NCI-H524 treated with DMSO at 0.1 percent for 48 hours (cell line): ENCODE measurements at regions not wholly inside any gene's neighbourhood (a gene's known extent, or its start where the extent isn't known, plus 50 kb on each side); places are given as distances from the start of the nearest gene placed in this dataset.

ENCODE experiments used
- DNase-seq: peaks from one replicate; lab custom pipeline; 2025; lab: John Stamatoyannopoulos, UW

DNA sequence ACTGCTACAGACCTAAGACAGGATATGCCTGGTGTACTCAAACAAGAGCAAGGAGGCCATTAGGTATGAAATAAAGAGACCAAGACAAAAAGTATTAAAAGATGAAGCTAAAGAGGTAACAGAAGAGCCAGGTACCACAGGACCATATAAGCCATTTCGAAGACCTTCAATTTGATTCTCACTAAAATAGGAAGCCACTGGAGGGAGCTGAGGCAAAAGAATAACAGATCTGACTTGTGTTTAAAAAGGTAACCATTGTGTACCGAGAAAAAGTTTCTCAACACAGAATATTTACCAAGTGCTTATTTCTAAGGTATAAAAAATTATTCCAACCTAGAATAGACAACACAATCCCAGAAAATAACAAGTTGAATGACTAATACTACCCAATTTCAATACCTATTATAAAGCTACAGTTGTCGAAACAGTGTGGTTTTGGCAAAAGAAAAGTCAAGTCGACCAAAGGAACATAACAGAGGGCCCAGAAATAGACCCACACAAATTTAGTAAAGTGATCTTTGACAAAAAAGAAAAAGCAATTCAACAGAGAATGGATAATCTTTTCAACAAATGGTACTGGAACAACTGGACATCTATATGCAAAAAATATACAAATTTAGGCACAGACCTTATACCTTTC lies 125.3 kb upstream of the DST start:
- no peak for DNase-seq

DNA sequence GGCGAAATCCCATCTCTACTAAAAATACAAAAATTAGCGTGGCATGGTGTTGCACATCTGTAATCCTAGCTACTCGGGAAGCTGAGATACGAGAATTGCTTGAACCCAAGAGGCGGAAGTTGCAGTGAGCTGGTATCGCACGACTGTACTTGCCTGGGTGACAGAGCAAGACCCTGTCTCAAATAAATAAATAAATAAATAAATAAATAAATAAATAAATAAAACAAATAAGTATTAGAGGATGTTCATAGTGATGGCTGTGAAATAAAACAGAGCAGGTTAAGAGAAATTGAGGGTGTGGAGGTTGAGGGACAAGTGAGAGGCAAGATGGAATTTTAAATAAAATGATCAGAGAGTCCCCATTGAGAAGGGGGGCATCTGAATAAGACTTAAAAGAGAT lies 124.7 kb upstream of the DST start:
- no peak for DNase-seq

DNA sequence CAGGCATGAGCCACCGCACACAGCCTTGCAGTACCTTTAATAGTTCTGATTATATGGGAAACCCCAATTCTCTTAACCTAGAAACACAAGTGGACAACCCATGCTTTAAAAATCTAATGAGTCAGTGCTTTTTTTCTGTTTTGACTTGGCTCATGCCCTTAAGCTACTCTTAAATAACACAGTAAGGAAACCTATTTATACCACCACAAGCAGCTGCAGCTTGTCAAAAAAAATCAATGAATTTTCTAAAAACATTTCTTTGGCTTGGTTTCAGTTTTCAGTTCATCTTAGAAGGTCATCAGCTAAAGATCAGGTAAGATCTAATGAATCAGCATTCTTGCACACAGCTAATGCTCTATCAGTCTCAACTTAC lies 124.1 kb upstream of the DST start:
- DNase-seq, result no peak

DNA sequence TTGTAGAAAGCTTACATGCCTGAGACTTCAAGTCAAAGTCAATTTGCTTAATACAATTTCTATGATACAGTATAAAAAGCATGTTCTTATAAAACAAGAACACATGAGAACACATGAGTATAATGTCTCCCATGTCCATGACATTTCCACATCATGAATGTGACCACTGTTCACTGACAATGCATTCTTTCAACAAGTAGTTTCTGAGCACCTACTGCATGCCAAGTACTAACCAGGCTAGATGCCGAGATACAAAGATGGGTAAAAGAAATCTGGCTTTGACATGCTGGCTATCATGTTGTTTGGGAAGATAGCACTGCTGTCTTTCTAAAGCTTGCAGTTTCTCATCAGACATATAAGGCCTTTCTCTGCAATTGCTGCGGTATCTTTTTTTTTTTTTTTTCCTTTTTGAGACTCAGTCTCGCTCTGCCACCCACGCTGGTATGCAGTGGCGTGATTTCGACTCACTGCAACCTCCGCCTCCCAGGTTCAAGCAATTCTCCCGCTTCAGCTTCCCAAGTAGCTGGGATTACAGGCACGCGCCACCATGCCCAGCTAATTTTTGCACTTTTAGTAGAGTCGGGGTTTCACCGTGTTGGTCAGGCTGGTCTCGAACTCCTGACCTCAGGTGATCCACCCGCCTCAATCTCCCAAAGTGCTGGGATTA lies 123.6 kb upstream of the DST start:
- no peak for DNase-seq

DNA sequence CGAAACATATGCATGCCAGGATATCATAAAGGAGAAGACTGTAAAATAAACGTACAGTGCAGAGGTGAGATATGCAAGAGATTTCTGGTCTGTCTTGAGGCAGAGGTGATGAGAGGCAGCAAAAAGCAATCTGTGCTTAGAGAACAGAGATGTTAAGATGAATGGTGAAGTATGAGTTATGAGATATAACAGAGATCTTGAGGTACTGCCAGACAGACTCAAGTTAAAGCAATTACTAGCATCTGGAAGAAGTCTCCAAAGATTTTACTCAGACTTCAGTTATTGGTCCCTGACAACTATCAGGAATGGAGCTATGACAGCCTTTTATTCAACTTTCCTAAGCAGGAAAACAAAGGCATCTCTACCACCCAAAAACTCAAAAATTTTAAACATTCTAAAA lies 122.8 kb upstream of the DST start:
- no peak for DNase-seq

DNA sequence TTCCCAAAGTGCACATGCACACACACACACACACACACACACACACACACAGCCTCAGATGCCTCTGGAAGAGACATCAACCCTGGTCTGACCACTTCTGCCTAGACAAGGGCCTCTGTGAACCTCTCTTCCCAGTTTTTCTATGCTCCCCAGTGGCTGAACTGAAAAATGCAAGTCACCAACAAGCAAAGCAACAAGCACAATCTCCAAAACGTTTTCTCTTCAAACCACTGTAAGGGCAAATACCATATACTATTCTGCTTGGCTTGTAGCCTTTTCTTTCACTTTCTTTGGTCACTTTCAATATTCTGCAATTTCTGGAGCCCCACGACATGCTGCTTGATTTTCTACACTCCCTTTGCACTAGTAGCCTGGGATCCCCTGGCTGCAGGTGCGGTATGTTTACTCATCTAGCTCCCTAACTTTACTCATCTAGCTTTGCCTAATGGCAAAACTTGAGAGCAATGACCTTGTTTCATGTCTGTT lies 121.4 kb upstream of the DST start:
- DNase-seq, result no peak

DNA sequence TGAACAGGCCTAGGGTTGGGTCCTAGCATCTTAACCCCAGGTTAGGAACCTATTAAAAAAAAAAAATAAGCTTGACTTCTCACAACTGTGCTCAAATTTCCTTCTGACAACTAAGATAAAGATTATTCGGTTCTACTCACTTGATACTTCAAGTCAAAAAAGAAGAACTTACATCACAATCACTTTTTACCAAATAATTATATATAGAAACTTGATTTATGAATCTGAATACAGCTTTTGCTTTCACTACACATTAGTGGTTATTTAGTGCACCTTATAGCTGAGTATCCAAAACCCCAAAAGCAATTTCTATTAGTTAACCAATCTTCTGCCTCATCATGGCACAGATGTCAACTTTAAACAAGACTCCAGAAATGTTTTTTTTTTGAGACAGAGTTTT lies 119.0 kb upstream of the DST start:
- no peak for DNase-seq

DNA sequence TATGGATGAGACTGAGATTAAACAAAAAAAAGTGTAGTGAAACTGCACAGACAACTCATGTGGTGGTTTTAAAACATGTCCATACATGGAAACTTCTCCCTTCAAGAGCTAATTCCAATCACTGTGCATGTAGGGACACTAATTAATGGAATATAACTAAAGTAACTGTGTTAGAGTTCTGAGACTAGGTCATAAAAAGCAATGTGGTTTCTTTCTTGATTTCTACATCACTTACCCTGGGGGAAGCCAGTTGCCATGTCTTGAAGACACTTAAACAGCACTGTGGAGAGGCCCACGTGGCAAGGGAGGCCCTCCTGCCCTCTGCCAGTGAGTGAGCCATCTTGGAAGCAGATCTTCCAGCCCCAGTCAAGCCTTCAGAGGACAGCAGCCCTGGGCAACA lies 118.2 kb upstream of the DST start:
- no peak for DNase-seq

DNA sequence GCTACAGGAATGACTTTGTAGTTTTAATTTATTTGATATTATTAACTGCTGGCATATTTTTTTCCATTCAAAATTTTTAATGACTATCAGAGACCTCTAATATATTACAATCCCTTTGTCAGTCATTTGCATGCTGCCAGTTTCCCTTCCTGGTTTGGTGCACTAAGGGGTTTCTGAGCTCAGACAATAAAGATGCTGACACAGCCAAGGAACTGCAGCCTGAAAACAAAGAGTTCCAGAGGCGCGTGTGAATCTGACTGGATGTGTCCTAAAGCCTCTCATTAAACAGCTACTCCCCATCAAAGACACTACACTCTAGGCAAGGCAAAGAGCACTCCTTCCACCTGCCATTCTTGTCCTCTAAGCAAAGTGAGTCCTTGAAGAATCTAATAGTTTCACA lies 116.8 kb upstream of the DST start:
- DNase-seq, result no peak

DNA sequence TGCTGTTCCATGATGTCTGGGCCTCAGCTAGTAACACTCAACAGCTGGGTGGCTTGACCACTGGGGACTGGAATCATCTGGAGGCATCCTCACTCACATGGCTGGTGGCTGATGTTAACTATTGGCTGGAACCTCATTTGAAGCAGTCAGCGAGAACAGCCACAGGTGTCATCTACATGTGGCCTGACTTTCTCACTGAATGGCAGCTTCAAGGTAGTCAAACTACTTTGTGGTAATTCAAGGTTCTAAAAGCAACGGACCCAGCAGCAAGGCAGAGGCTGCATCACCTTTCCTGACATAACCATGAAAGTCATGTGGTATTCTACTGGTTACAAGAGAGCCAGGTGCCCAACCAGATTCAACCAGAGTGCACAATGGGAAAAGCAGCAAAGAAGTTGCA lies 115.9 kb upstream of the DST start:
- DNase-seq, result no peak

DNA sequence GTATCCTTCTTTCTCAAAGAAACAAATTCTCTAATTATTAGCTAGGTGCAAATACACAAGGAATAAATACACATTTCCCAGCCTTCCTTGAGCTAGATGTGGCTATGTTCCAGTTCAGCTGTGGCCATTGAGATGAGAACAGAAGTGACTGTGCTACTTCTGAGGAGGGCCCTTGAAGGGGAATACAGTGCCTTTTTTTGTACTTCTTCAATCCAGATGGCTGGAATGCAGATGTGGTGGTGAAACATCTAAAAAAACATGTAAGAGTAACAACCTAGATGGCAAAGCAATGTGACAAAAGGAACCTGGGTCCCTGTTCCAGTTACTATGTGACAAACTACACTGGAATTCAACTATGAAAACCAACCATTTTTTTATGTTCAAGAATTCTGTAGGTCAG lies 115.4 kb upstream of the DST start:
- no peak for DNase-seq

DNA sequence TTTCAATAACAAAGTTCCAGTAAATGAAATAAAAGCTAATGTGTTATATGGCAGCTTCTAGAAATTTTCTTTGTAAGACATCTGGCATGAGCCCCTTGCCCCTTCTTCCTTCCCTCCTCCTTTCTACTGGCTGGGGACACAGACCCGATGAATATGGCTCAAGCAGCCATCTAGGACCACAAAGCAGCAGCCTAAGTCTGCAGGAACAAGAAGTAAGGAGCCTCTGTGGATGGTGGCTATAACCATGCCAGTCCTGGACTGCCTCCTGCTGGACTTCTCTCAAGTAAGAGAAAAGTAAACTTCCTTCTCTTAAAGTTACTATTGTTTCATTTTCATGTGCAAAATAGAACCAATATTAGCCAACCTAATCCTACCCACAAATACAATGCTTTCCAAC lies 114.9 kb upstream of the DST start:
- no peak for DNase-seq

DNA sequence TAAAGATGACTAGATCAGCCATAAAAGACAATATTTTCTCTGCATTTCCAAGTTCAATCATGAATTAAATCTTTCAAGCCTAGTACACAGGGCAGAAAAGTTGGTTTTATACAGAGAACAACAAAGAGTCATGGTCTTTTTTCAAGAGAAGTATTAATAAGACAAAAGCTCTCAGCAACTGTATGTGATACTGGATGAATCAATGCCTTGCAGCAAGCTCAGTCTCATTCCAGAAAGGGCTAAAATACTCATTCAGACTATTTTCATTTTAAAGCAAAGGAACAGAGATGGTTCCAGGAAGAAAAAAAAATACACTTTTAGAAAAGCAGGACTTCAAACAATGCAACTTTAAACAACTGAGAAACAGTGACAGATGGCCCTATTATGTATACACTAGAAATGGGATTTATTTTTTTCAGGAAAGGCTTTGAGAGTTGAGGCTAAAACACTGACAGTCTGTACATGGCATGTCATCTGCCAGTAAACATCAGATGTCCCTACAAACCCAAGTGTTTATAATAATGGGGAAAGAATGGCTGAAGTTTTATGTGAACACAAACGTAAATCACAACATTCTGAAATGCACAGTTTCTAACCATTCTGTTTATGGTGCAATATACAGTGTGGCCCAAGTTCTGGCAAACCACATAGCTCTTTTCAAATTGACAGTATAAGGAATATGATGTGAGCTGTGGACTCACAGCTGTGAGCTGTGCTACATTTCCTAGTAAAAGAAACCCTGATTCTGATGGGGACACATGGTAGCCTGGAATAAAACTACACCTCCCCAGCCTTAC lies 114.3 kb upstream of the DST start:
- DNase-seq, result peak; percentile 50

DNA sequence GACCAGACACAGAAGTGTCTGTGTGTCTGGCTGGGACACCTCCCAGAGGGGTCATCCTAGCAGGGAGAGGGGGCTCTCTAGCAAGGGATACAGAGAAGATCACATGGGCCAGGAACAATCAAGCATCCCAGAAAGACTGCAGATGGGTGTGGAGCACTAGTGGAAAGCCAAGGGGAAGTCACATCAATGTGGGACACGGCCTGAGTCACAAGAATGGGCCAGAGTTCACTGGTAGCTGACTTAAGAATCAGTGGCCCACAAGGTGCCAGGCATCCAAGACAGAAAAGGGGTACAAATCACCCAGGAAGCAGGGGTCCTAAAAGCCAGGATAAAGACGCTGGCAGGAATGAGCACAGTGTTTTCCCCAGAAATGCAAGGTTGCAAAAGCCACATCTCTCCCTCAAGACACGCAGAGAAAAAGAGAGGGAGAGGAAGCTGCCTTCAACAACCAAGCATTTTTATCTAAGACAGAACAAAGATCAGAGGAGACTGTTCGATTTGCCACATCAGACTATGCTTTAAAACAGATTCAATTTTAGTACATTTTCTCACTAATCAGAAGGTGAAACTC lies 113.6 kb upstream of the DST start:
- no peak for DNase-seq

DNA sequence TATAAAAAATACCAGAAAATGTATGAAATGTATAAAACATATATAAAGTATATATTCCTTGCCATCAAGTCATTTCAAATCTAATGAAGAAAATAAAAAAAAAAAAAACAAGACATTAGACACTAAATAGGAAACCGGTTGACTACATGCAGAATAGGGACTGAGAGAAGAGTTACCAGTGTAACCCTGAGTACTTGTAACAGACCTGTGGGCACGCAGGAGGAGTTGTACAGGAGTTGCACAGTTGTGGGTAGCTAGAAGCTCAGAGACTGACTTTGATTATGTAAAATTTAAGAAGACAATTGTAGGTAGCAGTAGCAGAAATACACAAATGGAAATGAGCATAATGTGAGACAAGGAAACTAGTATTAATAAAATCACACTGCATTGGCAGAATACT lies 112.4 kb upstream of the DST start:
- DNase-seq, result no peak

DNA sequence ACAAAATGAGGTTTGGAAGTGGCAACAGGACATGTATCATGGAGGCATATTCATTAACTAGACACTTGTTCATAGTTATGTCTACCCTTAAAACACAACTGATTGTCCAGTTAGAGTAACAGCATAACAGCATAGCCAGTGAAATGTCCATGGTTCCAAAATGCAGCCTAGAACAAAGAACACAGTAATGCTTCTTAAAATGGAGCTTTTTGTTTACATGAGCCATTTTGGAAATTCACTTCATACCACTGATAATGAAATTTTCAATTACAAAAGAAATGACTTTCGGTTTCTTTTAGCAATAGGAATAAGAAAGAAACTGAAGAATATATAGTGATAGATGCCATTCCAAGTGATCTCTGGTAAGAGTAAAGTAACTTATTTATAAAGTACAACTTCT lies 111.1 kb upstream of the DST start:
- DNase-seq, result no peak

DNA sequence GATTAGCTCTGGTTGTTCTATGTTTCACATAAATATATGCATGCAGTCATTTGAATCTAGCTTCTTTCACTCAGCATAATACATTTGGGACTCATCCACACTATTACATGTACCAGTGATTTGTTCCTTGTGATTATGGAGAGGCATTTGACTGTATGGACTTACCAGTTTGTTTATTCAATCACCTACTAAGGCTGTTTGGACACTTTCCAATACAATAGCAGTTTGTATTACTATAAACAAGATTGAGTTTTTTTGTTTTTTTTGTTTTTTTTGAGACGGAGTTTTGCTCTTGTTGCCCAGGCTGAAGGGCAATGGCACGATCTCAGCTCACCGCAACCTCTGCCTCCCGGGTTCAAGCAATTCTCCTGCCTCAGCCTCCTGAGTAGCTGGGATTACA lies 109.8 kb upstream of the DST start:
- no peak for DNase-seq

DNA sequence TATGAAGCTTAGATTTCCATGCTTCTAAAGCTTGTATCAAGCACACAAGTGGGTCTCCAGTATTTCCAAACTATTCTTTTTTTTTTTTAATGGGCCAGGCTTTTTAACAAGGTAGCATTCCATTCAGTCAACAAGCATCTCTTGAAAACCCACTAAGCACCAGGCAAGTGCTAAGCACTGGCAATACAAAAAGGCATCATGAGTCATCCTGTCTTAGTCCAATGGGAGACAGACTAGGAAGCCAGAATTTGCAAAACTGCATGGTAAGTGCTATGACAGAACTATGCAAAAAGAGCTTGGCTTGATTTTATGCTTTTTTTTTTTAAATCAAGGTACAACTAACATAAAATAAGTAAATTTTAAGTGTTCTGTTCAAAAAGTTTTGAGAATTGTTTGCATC lies 109.3 kb upstream of the DST start:
- DNase-seq, result no peak

DNA sequence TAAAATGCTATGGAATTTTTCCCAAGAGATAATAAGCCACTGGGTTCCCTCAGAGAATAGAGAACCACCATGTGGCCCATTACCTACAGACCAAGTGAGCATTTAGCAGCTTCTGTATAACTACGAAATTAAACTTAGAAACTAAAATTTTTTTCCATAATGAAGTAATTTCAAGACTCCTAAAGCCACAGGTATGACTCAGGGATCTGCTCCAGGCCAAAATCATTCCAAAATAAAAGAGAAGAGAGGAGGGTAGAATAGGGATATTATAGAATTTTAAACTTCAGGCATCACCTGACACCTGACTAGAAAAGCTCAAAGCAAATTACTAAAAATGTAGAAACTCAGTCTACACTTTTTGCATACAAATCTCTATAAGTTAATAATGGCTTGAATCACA lies 108.9 kb upstream of the DST start:
- DNase-seq, result no peak

DNA sequence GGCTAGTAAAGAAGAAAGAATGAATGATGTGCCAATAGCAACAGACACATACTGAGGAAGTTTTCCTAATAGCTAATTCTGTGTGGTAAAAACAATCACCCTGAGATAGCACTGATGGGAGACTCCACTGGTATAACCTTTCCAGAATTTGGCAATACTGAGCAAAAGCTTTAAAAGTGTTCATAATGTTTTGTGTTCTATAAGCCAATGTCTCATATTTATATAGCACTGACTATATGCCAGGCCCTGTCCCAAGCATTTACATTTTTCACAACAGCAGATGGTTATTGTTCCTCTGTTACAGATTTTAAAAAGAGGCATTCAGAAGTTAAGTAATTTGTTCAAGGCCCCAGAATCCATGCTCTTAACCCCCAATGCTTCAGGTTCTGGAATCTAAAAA lies 108.0 kb upstream of the DST start:
- no peak for DNase-seq

DNA sequence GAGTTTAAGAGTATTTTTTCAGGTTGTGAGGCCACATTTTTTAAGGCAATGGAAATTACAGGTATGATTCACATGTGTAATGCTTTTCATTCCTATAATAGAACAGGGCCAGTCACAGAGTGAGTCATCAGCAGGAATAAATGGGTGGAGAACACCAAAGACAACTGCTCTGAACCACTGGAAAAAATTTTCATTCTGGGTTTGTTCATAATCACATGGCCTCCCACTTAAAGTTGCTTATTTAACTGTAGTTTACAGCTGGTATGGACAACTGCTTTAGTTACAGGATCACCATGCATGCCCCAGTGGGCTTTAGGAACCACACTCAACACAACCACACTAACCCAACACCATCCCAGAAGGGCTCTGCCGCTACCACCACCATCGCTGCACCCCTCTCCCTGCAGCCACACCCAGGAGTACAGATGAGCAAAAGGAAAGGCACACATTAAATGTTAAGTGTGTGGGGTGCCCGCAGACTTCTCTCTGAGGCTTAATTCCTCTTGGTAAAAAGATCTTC lies 107.0 kb upstream of the DST start:
- DNase-seq, result no peak

DNA sequence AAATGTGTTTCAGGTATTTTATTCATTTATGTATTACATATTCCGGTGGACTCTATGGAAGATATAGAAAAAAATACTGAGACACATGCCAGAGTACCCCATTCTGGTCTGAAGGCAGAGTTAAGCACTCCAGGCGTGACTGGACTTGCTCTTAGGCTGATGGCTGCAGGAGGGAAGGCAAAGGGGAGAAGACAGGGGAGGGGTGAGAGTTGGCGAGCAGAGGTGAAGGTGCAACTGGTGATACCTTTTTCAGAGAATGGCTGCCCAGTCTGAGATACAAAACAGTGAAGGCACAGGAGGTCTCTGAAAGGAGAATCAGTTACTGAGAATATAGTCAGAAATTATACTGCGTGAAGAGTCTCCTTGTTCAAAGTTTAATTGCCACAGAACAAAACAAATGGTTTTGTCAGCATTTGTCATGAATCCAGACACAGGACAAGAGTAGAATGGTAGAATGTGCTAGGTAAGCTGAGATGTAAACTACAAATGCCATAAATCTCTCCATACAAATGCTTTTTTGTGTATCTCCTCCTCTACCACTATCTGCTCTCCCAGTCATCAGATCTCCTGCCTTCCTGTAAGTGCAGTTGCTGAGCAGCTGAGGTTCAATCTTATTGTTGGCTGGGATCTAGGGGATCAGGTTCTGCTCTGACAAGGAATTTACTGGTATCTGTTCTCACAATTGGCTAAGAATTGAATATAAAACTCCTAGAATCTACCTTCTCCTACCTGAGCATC lies 104.2 kb upstream of the DST start:
- no peak for DNase-seq
